ENCODE measurements at regions not wholly inside any gene's neighbourhood (a gene's known extent, or its start where the extent isn't known, plus 50 kb on each side); places are given as distances from the start of the nearest gene placed in this dataset.

GRCh38 chr5:155316070-155316714 lies 302.6 kb downstream of the KIF4B start:
- no peak overlapping the region for H2BK120ac ChIP-seq (ENCODE audit: low read depth, low read length)
- H3K4me2 ChIP-seq (ENCODE audit: low read depth, low read length): no peak overlapping the region
- dilution Hi-C loops (cut with HindIII; ENCODE audit: low sequenced_read_pairs, unreplicated experiment): no loop called here
- WGBS, 2 experiments (ENCODE audit: extremely low coverage in 2 of 2, insufficient read length in 1 of 2): 92% methylated on average over 2 of the region's 12 CpGs; no CpG with 5 or more reads in 1 of the 2 experiments
- no peaks in the 10 kb centered on the region for H3K36me3 ChIP-seq (ENCODE audit: control insufficient read depth, insufficient read depth, low read length)
- H2BK5ac ChIP-seq (ENCODE audit: low read depth, low read length, poor library complexity, severe bottlenecking): no peak overlapping the region
- no peak overlapping the region for H3K9ac ChIP-seq (ENCODE audit: low read depth, low read length)
- no peak overlapping the region for H2BK15ac ChIP-seq (ENCODE audit: low read depth, low read length)
- no peak for DNase-seq
- ChIA-PET CTCF (no interaction called here), POLR2A (ENCODE audit: unreplicated experiment) (no interaction called here)
- no peaks in the 10 kb centered on the region for H3K9me1 ChIP-seq (ENCODE audit: insufficient read depth, low read length)
- BruUV-seq (replicated peaks): no TSS peak
- no peak overlapping the region for H3K4me3 ChIP-seq (ENCODE audit: insufficient read depth, low read depth, low read length)
- no peak overlapping the region for H3K4ac ChIP-seq (ENCODE audit: low read depth, low read length)
- no peaks in the 10 kb centered on the region for H3K4me1 ChIP-seq (ENCODE audit: control insufficient read depth, insufficient read depth, low read length)
- in situ Hi-C loops (cut with MboI; ENCODE audit: low sequenced_read_pairs): no loop called here
- H4K8ac ChIP-seq (ENCODE audit: low read depth in 2 of 2, low read length in 2 of 2): no peak overlapping the region
- no peak overlapping the region for H3K18ac ChIP-seq (ENCODE audit: low read depth, low read length)
- no peak overlapping the region for H2AK9ac ChIP-seq (replicated peaks; ENCODE audit: low read depth, low read length, poor library complexity)
- H3K14ac ChIP-seq (replicated peaks; ENCODE audit: low read depth, low read length): no peak overlapping the region
- ATAC-seq (ENCODE audit: low read depth): no peak
- intact Hi-C loops (cut with micrococcal nuclease): no loop called here
- H3K9me3 ChIP-seq (ENCODE audit: control insufficient read depth, insufficient read depth, low read length): peaks cover 11% of the 10 kb centered on the region
- H3K56ac ChIP-seq (ENCODE audit: extremely low read depth, insufficient read depth, low read length): no peak overlapping the region
- no peak overlapping the region for H4K91ac ChIP-seq (ENCODE audit: insufficient read depth, low read depth, low read length)
- no peaks in the 10 kb centered on the region for H3K27me3 ChIP-seq (ENCODE audit: control insufficient read depth, insufficient read depth, low read length)
- TF ChIP-seq CEBPB (IDR thresholded peaks at IDR 0.05; ENCODE audit: low read depth, low read length) (no peak), CHD1 (IDR thresholded peaks at IDR 0.05; ENCODE audit: low read depth, low read length) (no peak)
- H3K23ac ChIP-seq (ENCODE audit: low read depth, low read length): no peak overlapping the region
- H4K20me1 ChIP-seq (ENCODE audit: insufficient read depth, low read length): no peaks in the 10 kb centered on the region
- H2BK20ac ChIP-seq (ENCODE audit: low read depth, low read length): no peak overlapping the region
- no peak overlapping the region for H4K5ac ChIP-seq (ENCODE audit: low read depth, low read length)
- no peaks in the 10 kb centered on the region for H3K79me1 ChIP-seq (ENCODE audit: low read depth in 1 of 2, low read length in 2 of 2)
- H3K27ac ChIP-seq (ENCODE audit: insufficient read depth, low read length): no peak overlapping the region
- H2AK5ac ChIP-seq (ENCODE audit: low read depth, low read length): no peak overlapping the region
- no peak overlapping the region for H2AFZ ChIP-seq (replicated peaks; ENCODE audit: low read length, poor library complexity)
